ENCODE measurements at regions not wholly inside any gene's neighbourhood (a gene's known extent, or its start where the extent isn't known, plus 50 kb on each side); places are given as distances from the start of the nearest gene placed in this dataset.

DNA sequence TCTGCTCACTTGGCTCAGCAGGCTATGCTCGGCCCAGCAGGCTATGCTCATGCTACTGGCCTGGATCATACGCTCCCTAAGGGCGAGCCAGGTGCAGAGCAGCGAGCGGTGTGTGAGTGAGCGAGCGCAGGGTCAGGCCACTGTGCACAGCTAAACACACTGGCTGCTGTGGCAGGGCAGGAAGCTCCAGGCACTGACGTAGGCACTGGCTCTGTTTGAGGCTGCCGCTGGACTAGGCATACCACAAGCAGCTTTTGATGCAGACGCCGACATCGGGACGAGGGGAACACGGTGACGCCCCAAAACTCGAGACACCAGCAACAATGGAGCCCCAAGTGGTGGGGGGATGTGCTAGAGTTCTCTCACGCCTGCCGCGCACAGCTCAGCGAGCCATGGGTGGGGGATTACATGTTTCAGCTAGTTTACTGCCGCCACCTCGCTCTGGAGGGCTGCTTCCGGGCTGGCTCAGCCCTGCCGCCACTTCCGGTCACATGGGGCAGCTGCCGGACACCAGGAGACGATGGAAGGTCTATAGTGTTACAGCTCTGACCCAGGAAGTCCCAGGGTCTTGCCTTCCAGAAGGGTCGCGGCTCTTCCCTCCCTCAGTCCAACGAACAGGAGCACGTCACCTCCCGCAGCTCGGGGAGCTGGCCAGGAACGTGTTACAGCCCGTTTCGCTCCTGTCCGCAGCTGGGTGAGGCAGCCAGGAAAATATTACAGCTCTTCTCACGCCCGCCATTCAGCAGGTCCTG lies 1176.9 kb upstream of the LRRTM1 start:
- WGBS, 4 donors = 85 to 93% (median 91%) methylated on average over 26 to 39 of the region's 39 CpGs
- H3K27ac ChIP-seq = no peak overlapping the region
- DNase-seq = peak in 2 of 5 donors; percentile 15 to 52

GRCh38 chr2:81467096-81467495 lies 1162.5 kb upstream of the LRRTM1 start:
- intact Hi-C loops (cut with DNase I) = no loop called here
- no peaks in the 10 kb centered on the region for H3K36me3 ChIP-seq
- WGBS, 4 donors = 96 to 97% (median 97%) methylated on average over 8 to 29 of the region's 29 CpGs
- no peaks in the 10 kb centered on the region for H3K27me3 ChIP-seq
- ATAC-seq (no peak), DNase-seq (peak in 1 of 5 donors; percentile 49)
- peaks cover 0 to 8% (median 0%) of the 10 kb centered on the region in 12 donors for H3K9me3 ChIP-seq
- no peak overlapping the region for H3K27ac ChIP-seq
- no peaks in the 10 kb centered on the region for H3K4me1 ChIP-seq
- TF ChIP-seq POLR2A (IDR thresholded peaks at IDR 0.05) = no peak
- TF ChIP-seq, protein P1, sequence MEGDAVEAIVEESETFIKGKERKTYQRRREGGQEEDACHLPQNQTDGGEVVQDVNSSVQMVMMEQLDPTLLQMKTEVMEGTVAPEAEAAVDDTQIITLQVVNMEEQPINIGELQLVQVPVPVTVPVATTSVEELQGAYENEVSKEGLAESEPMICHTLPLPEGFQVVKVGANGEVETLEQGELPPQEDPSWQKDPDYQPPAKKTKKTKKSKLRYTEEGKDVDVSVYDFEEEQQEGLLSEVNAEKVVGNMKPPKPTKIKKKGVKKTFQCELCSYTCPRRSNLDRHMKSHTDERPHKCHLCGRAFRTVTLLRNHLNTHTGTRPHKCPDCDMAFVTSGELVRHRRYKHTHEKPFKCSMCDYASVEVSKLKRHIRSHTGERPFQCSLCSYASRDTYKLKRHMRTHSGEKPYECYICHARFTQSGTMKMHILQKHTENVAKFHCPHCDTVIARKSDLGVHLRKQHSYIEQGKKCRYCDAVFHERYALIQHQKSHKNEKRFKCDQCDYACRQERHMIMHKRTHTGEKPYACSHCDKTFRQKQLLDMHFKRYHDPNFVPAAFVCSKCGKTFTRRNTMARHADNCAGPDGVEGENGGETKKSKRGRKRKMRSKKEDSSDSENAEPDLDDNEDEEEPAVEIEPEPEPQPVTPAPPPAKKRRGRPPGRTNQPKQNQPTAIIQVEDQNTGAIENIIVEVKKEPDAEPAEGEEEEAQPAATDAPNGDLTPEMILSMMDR (IDR thresholded peaks at IDR 0.05) = no peak
- H3K4me3 ChIP-seq = no peak overlapping the region

More for the DNA sequence above, 1176.9 kb upstream of the LRRTM1 start:
- intact Hi-C loops (cut with DNase I) = no loop called here
- Histone ChIP-seq H3K4me3 (no peak overlapping the region), H3K36me3 (no peaks in the 10 kb centered on the region), H3K27me3 (no peaks in the 10 kb centered on the region), H3K4me1 (no peaks in the 10 kb centered on the region), H3K9me3 (peaks cover 0 to 18% (median 0%) of the 10 kb centered on the region in 12 donors)
- TF ChIP-seq, protein P1 (IDR thresholded peaks at IDR 0.05) = no peak
- TF ChIP-seq POLR2A (IDR thresholded peaks at IDR 0.05) = no peak
- ATAC-seq = peak in 2 of 4 donors; percentile 15 to 45

- peaks cover 0 to 9% (median 0%) of the 10 kb centered on the region in 12 donors for H3K9me3 ChIP-seq
- intact Hi-C loops (cut with DNase I) = no loop called here
- H3K4me1 ChIP-seq = no peaks in the 10 kb centered on the region
- no peaks in the 10 kb centered on the region for H3K27me3 ChIP-seq
- WGBS, 4 donors = 50 to 59% (median 59%) methylated on average over 2 of the region's 2 CpGs
- ATAC-seq = no peak
- no peaks in the 10 kb centered on the region for H3K36me3 ChIP-seq
- no peak for DNase-seq
- TF ChIP-seq, protein P1 (IDR thresholded peaks at IDR 0.05) = no peak
- TF ChIP-seq POLR2A (IDR thresholded peaks at IDR 0.05) = no peak
- H3K27ac ChIP-seq = no peak overlapping the region
- H3K4me3 ChIP-seq = no peak overlapping the region
Observed at GRCh38 chr2:81462420-81462819, 1157.9 kb upstream of the LRRTM1 start.

DNA sequence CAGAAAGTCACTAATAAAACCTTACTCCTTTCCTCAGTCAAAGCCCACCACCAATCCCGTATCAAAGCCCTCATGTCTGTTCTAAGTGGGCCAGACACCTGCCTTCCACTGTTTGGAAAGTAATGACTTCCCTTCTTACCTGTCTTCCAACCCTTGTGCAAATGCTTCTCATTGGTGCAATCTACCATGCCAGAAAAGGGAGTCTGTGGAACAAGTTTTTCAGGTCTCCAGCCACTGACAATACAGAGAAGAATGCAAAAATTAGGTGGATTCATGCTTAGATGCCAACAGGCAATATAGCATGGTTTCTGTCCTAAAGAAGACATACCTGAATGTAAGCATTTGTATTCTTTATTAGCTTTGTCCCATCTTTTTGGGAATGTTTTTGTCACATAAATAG lies 1140.6 kb upstream of the LRRTM1 start:
- Histone ChIP-seq H3K36me3 (no peaks in the 10 kb centered on the region), H3K9me3 (no peaks in the 10 kb centered on the region), H3K27me3 (no peaks in the 10 kb centered on the region), H3K4me3 (no peak overlapping the region), H3K27ac (no peak overlapping the region), H3K4me1 (no peaks in the 10 kb centered on the region)
- intact Hi-C loops (cut with DNase I) = no loop called here
- TF ChIP-seq, protein P1 (IDR thresholded peaks at IDR 0.05) = no peak
- TF ChIP-seq POLR2A (IDR thresholded peaks at IDR 0.05) = no peak
- WGBS, 4 donors = 0 to 63% (median 56%) methylated on average over 1 of the region's 1 CpG
- DNase-seq (no peak), ATAC-seq (no peak)

All from heart left ventricle (tissue), 16 donors.